ENCODE measurements at regions not wholly inside any gene's neighbourhood (a gene's known extent, or its start where the extent isn't known, plus 50 kb on each side); places are given as distances from the start of the nearest gene placed in this dataset.

- no peak for TF ChIP-seq EGR1 (conservative IDR thresholded peaks at IDR 0.05)
- no peak for TF ChIP-seq SP1 (CRISPR knock-in tag; IDR thresholded peaks at IDR 0.05)
- no peak for TF ChIP-seq SMC3 (conservative IDR thresholded peaks at IDR 0.05; ENCODE audit: insufficient read depth, low read depth, low read length)
- TF ChIP-seq EZH2 (IDR thresholded peaks at IDR 0.05; ENCODE audit: borderline replicate concordance, low read depth, low read length), result no peak
- TF ChIP-seq ZNF232 (CRISPR knock-in tag; IDR thresholded peaks at IDR 0.05), result no peak
- TF ChIP-seq CTCF (IDR thresholded peaks at IDR 0.05 in 2 of 3, conservative IDR thresholded peaks at IDR 0.05 in 1 of 3; ENCODE audit: insufficient read depth in 2 of 3, low read depth in 1 of 3, low read length in 3 of 3), result no peak
- TF ChIP-seq POLR2A (conservative IDR thresholded peaks at IDR 0.05), result no peak
- TF ChIP-seq GTF3C2 (IDR thresholded peaks at IDR 0.05; ENCODE audit: borderline replicate concordance, extremely low read depth, insufficient read length), result no peak
- TF ChIP-seq, protein P1, sequence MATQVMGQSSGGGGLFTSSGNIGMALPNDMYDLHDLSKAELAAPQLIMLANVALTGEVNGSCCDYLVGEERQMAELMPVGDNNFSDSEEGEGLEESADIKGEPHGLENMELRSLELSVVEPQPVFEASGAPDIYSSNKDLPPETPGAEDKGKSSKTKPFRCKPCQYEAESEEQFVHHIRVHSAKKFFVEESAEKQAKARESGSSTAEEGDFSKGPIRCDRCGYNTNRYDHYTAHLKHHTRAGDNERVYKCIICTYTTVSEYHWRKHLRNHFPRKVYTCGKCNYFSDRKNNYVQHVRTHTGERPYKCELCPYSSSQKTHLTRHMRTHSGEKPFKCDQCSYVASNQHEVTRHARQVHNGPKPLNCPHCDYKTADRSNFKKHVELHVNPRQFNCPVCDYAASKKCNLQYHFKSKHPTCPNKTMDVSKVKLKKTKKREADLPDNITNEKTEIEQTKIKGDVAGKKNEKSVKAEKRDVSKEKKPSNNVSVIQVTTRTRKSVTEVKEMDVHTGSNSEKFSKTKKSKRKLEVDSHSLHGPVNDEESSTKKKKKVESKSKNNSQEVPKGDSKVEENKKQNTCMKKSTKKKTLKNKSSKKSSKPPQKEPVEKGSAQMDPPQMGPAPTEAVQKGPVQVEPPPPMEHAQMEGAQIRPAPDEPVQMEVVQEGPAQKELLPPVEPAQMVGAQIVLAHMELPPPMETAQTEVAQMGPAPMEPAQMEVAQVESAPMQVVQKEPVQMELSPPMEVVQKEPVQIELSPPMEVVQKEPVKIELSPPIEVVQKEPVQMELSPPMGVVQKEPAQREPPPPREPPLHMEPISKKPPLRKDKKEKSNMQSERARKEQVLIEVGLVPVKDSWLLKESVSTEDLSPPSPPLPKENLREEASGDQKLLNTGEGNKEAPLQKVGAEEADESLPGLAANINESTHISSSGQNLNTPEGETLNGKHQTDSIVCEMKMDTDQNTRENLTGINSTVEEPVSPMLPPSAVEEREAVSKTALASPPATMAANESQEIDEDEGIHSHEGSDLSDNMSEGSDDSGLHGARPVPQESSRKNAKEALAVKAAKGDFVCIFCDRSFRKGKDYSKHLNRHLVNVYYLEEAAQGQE (IDR thresholded peaks at IDR 0.05; ENCODE audit: borderline replicate concordance), result no peak
- TF ChIP-seq, protein P1 (CRISPR knock-in tag; IDR thresholded peaks at IDR 0.05; ENCODE audit: low read depth), result no peak
- TF ChIP-seq SNIP1 (IDR thresholded peaks at IDR 0.05; ENCODE audit: low read depth), result no peak
- TF ChIP-seq NFIC (IDR thresholded peaks at IDR 0.05), result no peak
- no peak for TF ChIP-seq NR2C1 (IDR thresholded peaks at IDR 0.05)
- TF ChIP-seq NR2C1 (tag; IDR thresholded peaks at IDR 0.05), result no peak
- no peak for TF ChIP-seq ZNF699 (CRISPR knock-in tag; IDR thresholded peaks at IDR 0.05; ENCODE audit: insufficient replicate concordance)
- TF ChIP-seq ZNF764 (CRISPR knock-in tag; IDR thresholded peaks at IDR 0.05; ENCODE audit: low read depth), result no peak
These were observed 54.4 kb upstream of the LINC00305 start for GRCh38 chr18:64203295-64203694.

All from K562 (cell line).